EL (cell line): ENCODE measurements at regions not wholly inside any gene's neighbourhood (a gene's known extent, or its start where the extent isn't known, plus 50 kb on each side); places are given as distances from the start of the nearest gene placed in this dataset.

Experiments used
- DNase-seq: peaks from one replicate; pipeline ENCODE4 v3.0.0-alpha.2; 2016

DNA sequence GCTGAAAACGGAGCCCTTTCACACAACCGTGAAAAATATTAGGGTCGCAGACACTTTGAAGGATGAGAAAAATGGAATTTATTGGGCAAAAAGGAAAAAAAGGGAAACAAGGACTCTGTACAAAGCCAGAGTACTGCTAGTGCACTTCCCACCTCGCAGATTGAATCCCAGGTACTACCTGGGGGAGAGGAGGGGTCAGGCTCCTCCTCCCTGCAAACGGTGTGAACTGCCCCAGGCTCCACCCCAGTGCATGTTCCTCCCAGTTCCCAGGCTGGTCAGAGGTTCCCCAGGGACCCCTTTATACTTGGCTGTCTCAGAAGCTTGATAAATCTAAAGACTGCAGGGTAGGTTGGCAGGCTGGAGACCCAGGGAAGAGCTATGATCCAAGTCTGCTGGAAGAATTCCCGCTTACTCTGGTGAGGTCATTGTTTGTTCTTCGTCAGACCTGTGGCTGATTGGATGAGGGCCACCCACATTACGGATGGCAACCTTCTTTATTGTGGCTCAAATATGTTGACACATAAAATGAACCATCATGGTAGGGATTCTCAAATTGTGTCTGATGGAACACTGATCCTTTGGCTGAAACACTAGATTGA lies 290.4 kb upstream of the POU3F3 start:
- DNase-seq, result no peak

GRCh38 chr2:104568247-104568646 lies 285.7 kb upstream of the POU3F3 start:
- no peak for DNase-seq

- no peak for DNase-seq
These were observed 283.7 kb upstream of the POU3F3 start for GRCh38 chr2:104570259-104570658.

GRCh38 chr2:104572834-104573233 lies 281.1 kb upstream of the POU3F3 start:
- no peak for DNase-seq

DNA sequence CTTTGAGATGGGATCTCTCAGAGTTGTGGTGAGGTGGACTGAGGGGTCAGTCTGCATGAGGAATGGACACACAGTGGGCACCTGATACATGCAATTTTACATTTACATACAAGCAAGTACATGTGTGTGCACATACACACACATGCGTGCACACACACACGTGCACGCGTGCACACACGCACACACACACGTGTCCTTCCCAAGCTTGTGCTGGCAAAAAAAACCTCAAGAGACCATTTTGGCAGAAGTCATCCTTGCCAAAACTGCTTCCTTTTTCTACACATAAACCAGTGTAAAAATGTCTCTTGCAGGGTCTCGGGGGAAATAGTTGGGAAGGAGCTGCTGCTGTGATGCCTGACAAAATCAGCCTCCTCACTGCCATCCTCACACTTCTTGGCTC lies 279.5 kb upstream of the POU3F3 start:
- DNase-seq, result no peak

GRCh38 chr2:104577143-104577542 lies 276.8 kb upstream of the POU3F3 start:
- DNase-seq, result no peak

GRCh38 chr2:104582471-104582870 lies 271.4 kb upstream of the POU3F3 start:
- no peak for DNase-seq

DNA sequence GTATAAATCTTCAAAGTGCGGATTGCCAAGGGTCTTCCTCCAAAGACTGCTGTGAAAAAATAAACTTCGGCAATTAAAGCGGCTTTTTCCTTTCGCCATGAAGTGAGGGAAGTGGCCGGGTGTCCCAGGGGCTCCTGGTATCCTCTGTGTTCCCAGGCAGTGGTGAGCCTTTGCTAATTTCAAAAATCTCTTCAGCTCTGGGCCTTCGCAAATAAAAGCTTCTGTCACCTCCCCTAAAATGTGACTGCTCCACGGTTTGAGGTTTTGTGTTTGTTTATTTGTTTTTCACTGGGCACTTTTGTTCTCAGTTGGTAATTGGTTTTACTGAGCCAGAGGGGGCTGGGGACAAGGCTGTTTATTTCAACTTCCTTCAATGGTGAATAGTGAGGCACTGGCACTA lies 270.1 kb upstream of the POU3F3 start:
- DNase-seq, result no peak

- no peak for DNase-seq
These were observed 269.5 kb upstream of the POU3F3 start for GRCh38 chr2:104584393-104584792.

GRCh38 chr2:104595576-104595975 lies 258.3 kb upstream of the POU3F3 start:
- no peak for DNase-seq

GRCh38 chr2:104597942-104598341 lies 256.0 kb upstream of the POU3F3 start:
- no peak for DNase-seq

- DNase-seq, result no peak
These were observed 255.3 kb upstream of the POU3F3 start for GRCh38 chr2:104598636-104599035.

DNA sequence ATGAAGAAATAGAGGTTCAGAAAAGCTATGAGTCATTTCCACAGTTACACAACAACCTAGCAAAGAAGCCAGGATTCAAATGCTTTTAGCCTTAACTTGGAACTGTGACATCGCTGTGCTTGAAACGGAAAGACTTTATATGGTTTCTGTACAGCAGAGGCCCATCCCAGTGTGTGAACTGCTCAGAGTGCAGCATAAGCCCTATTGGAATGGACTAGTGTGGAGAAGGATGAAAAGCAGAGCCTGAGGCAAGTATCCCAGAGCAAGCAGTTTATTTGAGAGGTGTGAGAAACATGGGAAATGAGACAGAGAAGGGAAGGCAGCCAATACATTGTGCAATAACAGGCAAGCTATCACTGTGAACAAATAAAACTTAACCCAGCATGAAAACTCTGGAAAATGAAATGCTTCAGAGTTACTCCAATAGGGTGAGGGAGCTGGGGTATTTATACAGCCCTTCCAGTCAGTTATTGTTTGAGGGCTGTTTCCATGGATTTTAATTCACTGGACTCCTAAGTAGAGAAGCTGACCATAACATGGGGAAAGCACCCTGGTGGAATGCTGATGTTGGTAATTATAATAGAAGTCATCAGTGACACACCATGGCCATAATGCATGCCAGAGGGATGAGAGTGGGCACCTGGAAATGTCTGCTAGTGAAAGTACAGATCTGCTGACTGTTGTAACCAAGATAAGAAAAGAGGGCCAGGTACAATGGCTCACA lies 254.0 kb upstream of the POU3F3 start:
- no peak for DNase-seq

DNA sequence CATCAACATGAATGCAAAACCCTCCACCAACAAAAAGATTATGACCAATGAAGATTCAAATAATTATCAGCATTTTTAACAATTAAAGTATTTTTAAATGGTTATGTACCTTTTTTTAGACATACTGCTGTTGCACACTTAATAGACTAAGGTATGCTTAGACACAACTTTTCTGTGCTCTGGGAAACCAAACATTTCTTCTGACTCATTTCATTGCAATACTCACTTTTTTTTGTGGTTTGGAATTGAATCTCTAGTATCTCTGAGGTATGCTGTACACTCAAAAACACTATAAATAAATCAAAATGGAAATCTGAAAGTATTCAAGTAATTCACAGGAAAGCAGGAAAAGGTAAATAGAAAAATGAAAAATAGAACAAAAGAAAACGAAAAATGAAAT lies 247.9 kb upstream of the POU3F3 start:
- DNase-seq, result no peak

- DNase-seq, result no peak
These were observed 237.1 kb upstream of the POU3F3 start for GRCh38 chr2:104616856-104617255.

DNA sequence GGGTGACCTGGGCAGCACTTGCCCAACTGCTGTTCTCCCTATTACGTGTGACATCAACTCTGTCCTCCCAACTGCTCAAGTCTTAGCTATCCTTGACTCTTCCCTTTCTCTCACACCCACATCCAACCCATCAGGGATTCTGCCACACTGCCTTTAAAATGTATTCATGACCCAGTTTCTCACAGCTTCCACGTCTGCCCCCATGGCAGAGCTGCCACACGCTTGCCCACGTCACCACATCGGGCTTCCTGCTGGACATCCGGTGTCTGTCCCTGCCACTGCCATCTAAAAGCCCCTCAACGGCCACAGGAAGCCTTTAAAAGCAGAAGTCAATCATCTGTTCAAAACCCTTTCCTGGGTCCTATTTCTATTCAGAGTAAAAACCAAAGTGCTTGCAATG lies 233.1 kb upstream of the POU3F3 start:
- no peak for DNase-seq

GRCh38 chr2:104635608-104636007 lies 218.3 kb upstream of the POU3F3 start:
- DNase-seq, result no peak

- no peak for DNase-seq
These were observed 215.6 kb upstream of the POU3F3 start for GRCh38 chr2:104638190-104638858.

DNA sequence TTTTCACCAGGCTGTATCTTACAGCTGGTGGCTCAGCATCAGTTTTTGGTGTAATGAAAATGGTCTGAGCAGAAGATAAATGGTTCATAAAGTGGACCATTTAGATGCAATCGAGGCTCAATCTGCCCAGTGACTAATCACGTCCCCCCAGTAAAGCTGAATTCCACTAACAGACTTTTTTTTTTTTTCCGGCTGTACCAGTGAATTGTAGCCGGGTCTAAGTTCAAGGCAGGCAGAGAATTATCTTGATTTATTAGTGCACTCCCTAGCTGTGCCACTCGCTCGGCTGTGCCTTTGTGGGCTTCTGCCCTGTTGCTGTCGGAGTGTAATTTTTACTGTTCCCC lies 215.1 kb upstream of the POU3F3 start:
- DNase-seq, result no peak

DNA sequence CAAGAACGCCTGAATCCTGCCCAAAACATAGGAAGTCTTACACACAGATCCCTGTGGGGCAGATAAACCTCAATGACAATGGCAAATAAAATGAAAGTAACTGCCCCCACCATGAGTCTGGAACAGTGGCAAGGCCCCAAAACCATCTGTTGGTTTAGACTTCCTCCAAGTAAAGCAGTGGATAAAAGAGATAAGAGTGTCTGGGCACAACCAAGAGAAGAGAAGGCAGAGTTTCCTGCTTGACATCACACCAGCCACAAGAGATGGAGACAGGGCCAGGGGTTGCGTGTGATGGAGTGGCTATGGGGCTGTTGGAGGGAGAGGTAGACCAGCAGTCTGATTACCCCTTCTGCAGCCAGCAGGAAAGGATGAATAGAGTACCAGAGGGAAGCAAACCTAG lies 212.1 kb upstream of the POU3F3 start:
- DNase-seq, result no peak

DNA sequence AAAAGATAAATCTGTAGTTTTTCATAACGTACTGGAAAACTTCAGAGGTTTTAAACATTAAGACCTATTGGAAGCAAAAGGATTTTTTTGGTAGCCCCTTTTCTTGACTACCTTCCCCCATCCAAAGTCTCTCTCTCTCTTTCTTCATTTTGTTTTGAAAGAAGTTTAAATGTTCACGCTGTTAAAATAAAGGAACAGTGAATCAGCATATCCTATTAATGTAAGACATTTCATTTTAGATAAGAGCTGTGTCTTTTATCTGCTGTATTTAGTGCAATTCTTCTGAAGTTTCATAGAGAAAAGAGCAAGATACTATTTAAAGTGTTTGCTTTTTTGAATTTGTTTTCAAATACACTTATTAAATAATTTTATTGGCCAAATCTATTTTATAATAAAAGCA lies 205.5 kb upstream of the POU3F3 start:
- no peak for DNase-seq

GRCh38 chr2:104649866-104650265 lies 204.0 kb upstream of the POU3F3 start:
- no peak for DNase-seq

- DNase-seq, result no peak
These were observed 203.4 kb upstream of the POU3F3 start for GRCh38 chr2:104650405-104650996.

DNA sequence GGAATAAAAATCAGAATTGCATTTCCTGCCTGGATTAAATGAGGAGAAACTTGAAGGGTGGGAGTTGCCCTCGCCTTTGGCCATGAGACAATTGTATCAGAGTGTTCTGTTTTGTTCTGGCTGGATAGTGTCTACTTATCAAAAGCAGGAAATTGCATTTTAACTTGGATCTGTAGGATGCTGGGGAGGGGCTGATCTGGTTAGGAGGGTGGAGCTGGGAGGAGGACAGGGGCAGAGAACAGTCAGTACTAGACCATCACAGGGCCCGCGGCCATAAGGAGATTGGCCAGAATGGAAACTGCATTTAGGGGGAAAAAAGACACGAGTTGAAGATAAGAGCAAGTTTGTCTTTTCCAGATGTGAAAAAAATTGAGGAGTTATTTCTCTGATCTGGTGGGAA lies 199.1 kb upstream of the POU3F3 start:
- no peak for DNase-seq
